Breast epithelium (tissue), 4 donors: ENCODE measurements at regions not wholly inside any gene's neighbourhood (a gene's known extent, or its start where the extent isn't known, plus 50 kb on each side); places are given as distances from the start of the nearest gene placed in this dataset.

Experiments used
- DNase-seq, 2 donors: peaks; one replicate each; pipeline ENCODE4 v3.0.0-alpha.2; 2019; ENCODE audit warnings: low spot score in 2 of 2
- H3K27ac ChIP-seq, 2 donors: fragments of 200-600 bp; sonication (generic) in 1 of 2; one replicate each; pipeline ENCODE4 v1.5.1; 2016 to 2019; ENCODE audit warnings: mild to moderate bottlenecking in 1 of 2
- H3K27me3 ChIP-seq, 2 donors: fragments of 200-600 bp; sonication (generic) in 1 of 2; one replicate each; pipeline versions ENCODE4 v1.5.1 to v1.6.0; 2017 to 2019; ENCODE audit warnings: control low read depth in 1 of 2, mild to moderate bottlenecking in 1 of 2
- H3K36me3 ChIP-seq: fragments of 200-600 bp; one replicate; pipeline ENCODE4 v1.5.1; 2019
- H3K4me1 ChIP-seq, 2 donors: fragments of 200-600 bp; sonication (generic); one replicate each; pipeline ENCODE4 v1.5.1; 2016 to 2019; ENCODE audit warnings: control low read depth in 1 of 2
- H3K4me3 ChIP-seq, 3 donors: fragments of 200-600 bp; sonication (generic); 1 replicate in 2 of 3; 2 replicates in 1 of 3; pipeline ENCODE4 v1.5.1; 2016 to 2019; ENCODE audit warnings: mild to moderate bottlenecking in 3 of 3, moderate library complexity in 2 of 3
- H3K9me3 ChIP-seq, 2 donors: fragments of 200-600 bp; sonication (generic) in 1 of 2; one replicate each; pipeline ENCODE4 v1.5.1; 2016 to 2019; ENCODE audit warnings: control low read depth in 1 of 2
- POLR2A ChIP-seq: fragments of 450-650 bp; IDR thresholded peaks from one replicate; pipeline ENCODE4 v1.6.1; 2016; ENCODE audit warnings: antibody characterized with exemption, mild to moderate bottlenecking, moderate library complexity
- POLR2AphosphoS5 ChIP-seq, 3 donors: sonication (generic); formaldehyde crosslinking; IDR thresholded peaks; one replicate each; pipeline ENCODE4 v1.6.1; 2017; ENCODE audit warnings: antibody characterized with exemption in 3 of 3
- intact Hi-C: fragments of 100-400 bp; cut with DNase I; formaldehyde crosslinking; loops from one replicate; pipeline ENCODE4 v1.15.1; 2023; ENCODE audit warnings: low total_unique reads
- TF ChIP-seq, protein P1 (sequence below), 3 donors: fragments of 450-650 bp; IDR thresholded peaks; one replicate each; pipeline ENCODE4 v1.5.1; 2016 to 2017; ENCODE audit warnings: antibody characterized with exemption in 3 of 3, mild to moderate bottlenecking in 3 of 3, moderate library complexity in 3 of 3

DNA sequence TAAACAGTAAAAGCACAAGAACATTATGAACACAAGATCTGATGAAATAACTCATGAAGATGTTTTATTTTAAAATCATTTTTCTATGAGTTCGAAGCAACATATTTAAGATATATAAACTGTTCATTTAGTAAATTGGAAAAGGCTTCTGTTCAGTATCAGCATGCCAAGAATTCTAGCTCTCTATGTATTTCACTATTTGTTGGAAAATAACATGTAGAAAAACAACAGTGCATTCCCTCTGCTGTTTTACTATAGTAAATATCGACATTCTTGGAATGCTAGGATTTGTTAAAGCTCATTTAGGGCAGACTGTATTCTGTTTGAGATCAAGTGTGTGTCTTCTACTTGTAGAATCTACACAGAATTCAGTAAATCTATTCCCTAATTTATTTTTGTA is 750.2 kb downstream of the CCDC85A start:
- no peak for TF ChIP-seq POLR2A
- TF ChIP-seq, protein P1, sequence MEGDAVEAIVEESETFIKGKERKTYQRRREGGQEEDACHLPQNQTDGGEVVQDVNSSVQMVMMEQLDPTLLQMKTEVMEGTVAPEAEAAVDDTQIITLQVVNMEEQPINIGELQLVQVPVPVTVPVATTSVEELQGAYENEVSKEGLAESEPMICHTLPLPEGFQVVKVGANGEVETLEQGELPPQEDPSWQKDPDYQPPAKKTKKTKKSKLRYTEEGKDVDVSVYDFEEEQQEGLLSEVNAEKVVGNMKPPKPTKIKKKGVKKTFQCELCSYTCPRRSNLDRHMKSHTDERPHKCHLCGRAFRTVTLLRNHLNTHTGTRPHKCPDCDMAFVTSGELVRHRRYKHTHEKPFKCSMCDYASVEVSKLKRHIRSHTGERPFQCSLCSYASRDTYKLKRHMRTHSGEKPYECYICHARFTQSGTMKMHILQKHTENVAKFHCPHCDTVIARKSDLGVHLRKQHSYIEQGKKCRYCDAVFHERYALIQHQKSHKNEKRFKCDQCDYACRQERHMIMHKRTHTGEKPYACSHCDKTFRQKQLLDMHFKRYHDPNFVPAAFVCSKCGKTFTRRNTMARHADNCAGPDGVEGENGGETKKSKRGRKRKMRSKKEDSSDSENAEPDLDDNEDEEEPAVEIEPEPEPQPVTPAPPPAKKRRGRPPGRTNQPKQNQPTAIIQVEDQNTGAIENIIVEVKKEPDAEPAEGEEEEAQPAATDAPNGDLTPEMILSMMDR (IDR thresholded peaks at IDR 0.05), result no peak
- Histone ChIP-seq H3K27ac (no peak overlapping the region), H3K27me3 (no peaks in the 10 kb centered on the region), H3K4me3 (no peak overlapping the region), H3K9me3 (no peaks in the 10 kb centered on the region), H3K4me1 (no peaks in the 10 kb centered on the region), H3K36me3 (no peaks in the 10 kb centered on the region)
- intact Hi-C loops, result no loop called here
- no peak for DNase-seq

DNA sequence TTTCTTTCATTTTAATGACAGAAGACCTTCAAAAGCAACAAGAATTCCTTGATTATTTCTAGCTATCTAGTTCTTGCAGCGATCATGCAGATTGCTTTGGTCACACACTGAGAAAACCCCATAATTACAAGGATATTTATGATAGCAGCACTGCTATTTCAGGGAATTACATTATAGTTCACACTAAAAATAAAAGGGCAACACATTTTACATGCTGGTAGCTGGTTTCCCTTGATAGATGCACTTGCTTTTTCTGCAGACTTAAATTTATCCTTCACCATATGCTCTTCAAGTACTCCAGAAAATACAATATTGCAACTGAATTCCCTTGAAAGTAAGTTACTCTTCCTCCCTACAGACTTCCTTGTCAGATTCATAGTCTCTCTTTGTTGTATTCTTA is 751.1 kb downstream of the CCDC85A start:
- DNase-seq, result no peak
- Histone ChIP-seq H3K4me1 (no peaks in the 10 kb centered on the region), H3K4me3 (no peak overlapping the region), H3K9me3 (no peaks in the 10 kb centered on the region), H3K27me3 (no peaks in the 10 kb centered on the region), H3K27ac (no peak overlapping the region), H3K36me3 (no peaks in the 10 kb centered on the region)
- TF ChIP-seq POLR2A, result no peak
- TF ChIP-seq POLR2AphosphoS5 (IDR thresholded peaks at IDR 0.05), result no peak
- TF ChIP-seq, protein P1 (IDR thresholded peaks at IDR 0.05), result no peak
- intact Hi-C loops, result no loop called here

DNA sequence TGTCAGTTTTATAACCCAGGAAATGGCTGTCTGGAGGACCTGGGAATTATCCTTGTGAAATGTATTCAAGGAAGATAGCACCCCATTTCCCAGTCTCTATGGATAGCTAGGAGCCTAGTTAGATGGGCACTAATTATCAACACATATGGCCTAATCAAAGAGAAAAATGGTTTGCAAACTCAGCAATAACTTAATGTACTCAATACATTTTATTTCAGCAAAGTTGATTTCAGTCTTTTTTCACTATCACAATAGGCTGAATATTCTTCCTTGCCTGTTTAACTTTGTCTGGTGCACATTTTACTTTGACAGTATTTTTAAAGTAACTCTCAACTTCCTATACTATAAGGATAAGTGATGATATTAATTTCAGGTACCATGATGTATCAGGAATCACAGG is 756.3 kb downstream of the CCDC85A start:
- TF ChIP-seq, protein P1 (IDR thresholded peaks at IDR 0.05), result no peak
- TF ChIP-seq POLR2A (no peak), POLR2AphosphoS5 (IDR thresholded peaks at IDR 0.05) (no peak)
- H3K27ac ChIP-seq, result no peak overlapping the region
- no peaks in the 10 kb centered on the region for H3K4me1 ChIP-seq
- no peaks in the 10 kb centered on the region for H3K9me3 ChIP-seq
- intact Hi-C loops, result loop anchor here (10.0 kb wide), 1 partner anchor 265 kb away; no protein-coding TSS in a partner anchor
- no peak for DNase-seq
- no peaks in the 10 kb centered on the region for H3K27me3 ChIP-seq
- H3K36me3 ChIP-seq, result no peaks in the 10 kb centered on the region
- no peak overlapping the region for H3K4me3 ChIP-seq

DNA sequence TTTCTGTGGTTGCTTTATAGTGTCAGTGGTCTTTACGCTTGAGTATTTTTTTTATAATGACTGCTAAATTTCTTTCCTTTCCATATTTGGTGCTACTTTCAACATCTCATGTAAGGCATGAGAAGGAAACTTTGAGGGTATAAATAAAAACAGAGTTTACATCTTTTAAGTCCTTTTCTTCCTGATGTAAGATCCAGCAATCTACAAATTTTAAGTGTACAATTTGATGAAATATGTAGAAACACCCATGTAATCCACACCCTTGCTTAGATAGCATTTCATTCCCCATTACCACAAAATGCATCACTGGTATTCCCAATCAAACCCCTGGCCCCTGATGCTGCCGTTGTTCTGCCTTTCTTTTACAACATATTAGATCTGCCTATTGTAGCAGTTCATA is 769.1 kb downstream of the CCDC85A start:
- Histone ChIP-seq H3K36me3 (no peaks in the 10 kb centered on the region), H3K4me3 (no peak overlapping the region), H3K9me3 (peaks cover 5 to 15% of the 10 kb centered on the region in 2 donors), H3K27me3 (no peaks in the 10 kb centered on the region), H3K27ac (no peak overlapping the region), H3K4me1 (no peaks in the 10 kb centered on the region)
- intact Hi-C loops, result no loop called here
- TF ChIP-seq, protein P1 (IDR thresholded peaks at IDR 0.05), result no peak
- TF ChIP-seq POLR2AphosphoS5 (IDR thresholded peaks at IDR 0.05) (no peak), POLR2A (no peak)
- DNase-seq, result no peak

DNA sequence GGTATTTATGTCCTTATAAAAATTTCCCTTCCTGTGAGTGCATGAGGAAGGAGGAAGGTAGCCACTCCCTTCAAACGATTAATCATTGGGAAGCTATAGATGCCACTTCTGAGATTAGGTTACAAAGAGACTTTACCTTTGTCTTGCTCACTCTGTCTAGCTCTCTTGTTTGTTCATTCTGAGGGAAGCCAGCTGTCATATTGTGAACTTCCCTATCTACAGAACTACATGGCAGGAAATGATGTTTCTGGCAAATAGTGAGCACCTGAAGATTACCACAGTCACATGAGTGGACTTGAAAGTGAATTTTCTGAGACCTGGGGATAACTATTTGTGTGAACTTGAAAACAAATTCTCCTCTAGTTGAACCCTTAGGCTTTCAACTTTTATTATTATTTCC is 776.8 kb downstream of the CCDC85A start:
- no peaks in the 10 kb centered on the region for H3K27me3 ChIP-seq
- TF ChIP-seq POLR2AphosphoS5 (IDR thresholded peaks at IDR 0.05) (no peak), POLR2A (no peak)
- TF ChIP-seq, protein P1 (IDR thresholded peaks at IDR 0.05), result no peak
- peaks cover 0 to 6% of the 10 kb centered on the region in 2 donors for H3K9me3 ChIP-seq
- H3K4me3 ChIP-seq, result no peak overlapping the region
- no peak overlapping the region for H3K27ac ChIP-seq
- no peak for DNase-seq
- H3K36me3 ChIP-seq, result no peaks in the 10 kb centered on the region
- intact Hi-C loops, result no loop called here
- H3K4me1 ChIP-seq, result no peaks in the 10 kb centered on the region
